Glutamatergic neuron (in vitro differentiated cells): ENCODE measurements at regions not wholly inside any gene's neighbourhood (a gene's known extent, or its start where the extent isn't known, plus 50 kb on each side); places are given as distances from the start of the nearest gene placed in this dataset.
"Not testable (repeated sequence)": the region's sequence is repeated elsewhere in the genome, so short reads cannot be mapped to it uniquely, and the experiment has no call there.

Experiments
- DNase-seq: peaks from one replicate; pipeline ENCODE4 v3.0.0; 2022
- H3K27ac Mint-ChIP-seq: one replicate; pipeline ENCODE4 v1.8.0; 2020; ENCODE audit warnings: mild to moderate bottlenecking, mixed read lengths, inconsistent platforms; ENCODE audit not compliant: unreplicated experiment
- H3K27me3 Mint-ChIP-seq: one replicate; pipeline ENCODE4 v1.8.0; 2020; ENCODE audit warnings: mild to moderate bottlenecking, moderate library complexity, mixed read lengths, inconsistent platforms; ENCODE audit not compliant: unreplicated experiment
- H3K36me3 Mint-ChIP-seq: one replicate; pipeline ENCODE4 v1.8.0; 2020; ENCODE audit warnings: mild to moderate bottlenecking, mixed read lengths, inconsistent platforms; ENCODE audit not compliant: unreplicated experiment
- H3K4me1 Mint-ChIP-seq: one replicate; pipeline ENCODE4 v1.8.0; 2020; ENCODE audit warnings: mild to moderate bottlenecking, low read depth, mixed read lengths, inconsistent platforms; ENCODE audit not compliant: unreplicated experiment
- H3K4me3 Mint-ChIP-seq: one replicate; pipeline ENCODE4 v1.8.0; 2020; ENCODE audit warnings: mild to moderate bottlenecking, mixed read lengths, inconsistent platforms; ENCODE audit not compliant: unreplicated experiment
- H3K9me3 Mint-ChIP-seq: one replicate; pipeline ENCODE4 v1.8.0; 2020; ENCODE audit warnings: mild to moderate bottlenecking, moderate library complexity, mixed read lengths, inconsistent platforms; ENCODE audit not compliant: unreplicated experiment
- TF ChIP-seq, protein P1 (sequence below): fragments of 200-600 bp; sonication (generic); IDR thresholded peaks from one replicate; pipeline ENCODE4 v1.5.0; 2021; ENCODE audit not compliant: partially characterized antibody, unreplicated experiment

GRCh38 chr2:147008481-147008880, 836.3 kb upstream of the ACVR2A start:
- H3K4me3 Mint-ChIP-seq = no peak overlapping the region
- no peak overlapping the region for H3K27ac Mint-ChIP-seq
- no peak for DNase-seq
- no peaks in the 10 kb centered on the region for H3K4me1 Mint-ChIP-seq
- H3K27me3 Mint-ChIP-seq = no peaks in the 10 kb centered on the region
- H3K9me3 Mint-ChIP-seq = no peaks in the 10 kb centered on the region
- TF ChIP-seq, protein P1, sequence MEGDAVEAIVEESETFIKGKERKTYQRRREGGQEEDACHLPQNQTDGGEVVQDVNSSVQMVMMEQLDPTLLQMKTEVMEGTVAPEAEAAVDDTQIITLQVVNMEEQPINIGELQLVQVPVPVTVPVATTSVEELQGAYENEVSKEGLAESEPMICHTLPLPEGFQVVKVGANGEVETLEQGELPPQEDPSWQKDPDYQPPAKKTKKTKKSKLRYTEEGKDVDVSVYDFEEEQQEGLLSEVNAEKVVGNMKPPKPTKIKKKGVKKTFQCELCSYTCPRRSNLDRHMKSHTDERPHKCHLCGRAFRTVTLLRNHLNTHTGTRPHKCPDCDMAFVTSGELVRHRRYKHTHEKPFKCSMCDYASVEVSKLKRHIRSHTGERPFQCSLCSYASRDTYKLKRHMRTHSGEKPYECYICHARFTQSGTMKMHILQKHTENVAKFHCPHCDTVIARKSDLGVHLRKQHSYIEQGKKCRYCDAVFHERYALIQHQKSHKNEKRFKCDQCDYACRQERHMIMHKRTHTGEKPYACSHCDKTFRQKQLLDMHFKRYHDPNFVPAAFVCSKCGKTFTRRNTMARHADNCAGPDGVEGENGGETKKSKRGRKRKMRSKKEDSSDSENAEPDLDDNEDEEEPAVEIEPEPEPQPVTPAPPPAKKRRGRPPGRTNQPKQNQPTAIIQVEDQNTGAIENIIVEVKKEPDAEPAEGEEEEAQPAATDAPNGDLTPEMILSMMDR = no peak
- H3K36me3 Mint-ChIP-seq = no peaks in the 10 kb centered on the region

GRCh38 chr2:147006736-147007141, 838.1 kb upstream of the ACVR2A start:
- H3K4me3 Mint-ChIP-seq = no peak overlapping the region
- DNase-seq = no peak
- TF ChIP-seq, protein P1 = no peak
- no peaks in the 10 kb centered on the region for H3K9me3 Mint-ChIP-seq
- no peaks in the 10 kb centered on the region for H3K36me3 Mint-ChIP-seq
- H3K27me3 Mint-ChIP-seq = peaks cover 2% of the 10 kb centered on the region
- no peak overlapping the region for H3K27ac Mint-ChIP-seq
- peaks cover 8% of the 10 kb centered on the region for H3K4me1 Mint-ChIP-seq

DNA sequence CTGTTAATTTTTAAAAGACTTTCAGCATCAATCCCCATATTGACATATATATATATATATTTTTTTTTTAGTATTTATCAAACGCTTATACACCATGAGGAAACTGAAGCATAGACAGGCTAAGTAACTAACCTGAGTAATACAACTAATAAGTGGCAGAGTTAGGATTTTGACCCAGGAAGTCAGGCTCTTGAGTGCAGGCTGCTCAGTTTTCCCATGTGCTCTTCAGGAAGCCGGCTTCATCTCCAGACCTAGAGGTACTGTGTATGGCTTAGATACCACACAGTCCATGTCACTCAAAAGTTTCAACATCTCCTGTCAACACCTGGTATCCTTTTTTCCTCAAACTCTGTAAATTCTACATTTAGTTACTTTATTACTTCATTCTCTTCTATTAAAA, 841.7 kb upstream of the ACVR2A start:
- TF ChIP-seq, protein P1 = no peak

GRCh38 chr2:147002256-147002655, 842.6 kb upstream of the ACVR2A start:
- H3K9me3 Mint-ChIP-seq = no peaks in the 10 kb centered on the region
- H3K36me3 Mint-ChIP-seq = no peaks in the 10 kb centered on the region
- TF ChIP-seq, protein P1 = no peak
- peaks cover 9% of the 10 kb centered on the region for H3K4me1 Mint-ChIP-seq
- DNase-seq = no peak
- H3K4me3 Mint-ChIP-seq = no peak overlapping the region
- H3K27me3 Mint-ChIP-seq = peaks cover 4% of the 10 kb centered on the region
- H3K27ac Mint-ChIP-seq = no peak overlapping the region

More for the DNA sequence above, 841.7 kb upstream of the ACVR2A start:
- DNase-seq = no peak
- Mint-ChIP-seq H3K9me3 (no peaks in the 10 kb centered on the region), H3K36me3 (no peaks in the 10 kb centered on the region), H3K4me1 (peaks cover 9% of the 10 kb centered on the region), H3K27me3 (peaks cover 4% of the 10 kb centered on the region), H3K27ac (no peak overlapping the region), H3K4me3 (no peak overlapping the region)

GRCh38 chr2:147001061-147001460, 843.8 kb upstream of the ACVR2A start:
- no peaks in the 10 kb centered on the region for H3K36me3 Mint-ChIP-seq
- TF ChIP-seq, protein P1 = no peak
- DNase-seq = no peak
- no peak overlapping the region for H3K4me3 Mint-ChIP-seq
- H3K4me1 Mint-ChIP-seq = peaks cover 9% of the 10 kb centered on the region
- no peak overlapping the region for H3K27ac Mint-ChIP-seq
- no peaks in the 10 kb centered on the region for H3K9me3 Mint-ChIP-seq
- peaks cover 4% of the 10 kb centered on the region for H3K27me3 Mint-ChIP-seq

- H3K4me3 Mint-ChIP-seq, DNase-seq, H3K36me3 Mint-ChIP-seq, H3K27ac Mint-ChIP-seq, H3K27me3 Mint-ChIP-seq, H3K9me3 Mint-ChIP-seq: not testable (repeated sequence)
- peaks cover 13% of the 10 kb centered on the region for H3K4me1 Mint-ChIP-seq
These were observed 844.7 kb upstream of the ACVR2A start for GRCh38 chr2:147000151-147000550.
